Right atrium auricular region (tissue), 2 donors: ENCODE measurements at regions not wholly inside any gene's neighbourhood (a gene's known extent, or its start where the extent isn't known, plus 50 kb on each side); places are given as distances from the start of the nearest gene placed in this dataset.

Experiments
- DNase-seq: peaks from one replicate; pipeline ENCODE4 v3.0.0-alpha.2; 2019; ENCODE audit warnings: low spot score
- H3K27ac ChIP-seq, 2 donors: fragments of 200-600 bp; sonication (generic); 1 replicate in 1 of 2; 2 replicates in 1 of 2; pipeline ENCODE4 v1.5.1; 2016 to 2019
- H3K27me3 ChIP-seq, 2 donors: fragments of 200-600 bp; sonication (generic); one replicate each; pipeline versions ENCODE4 v1.5.1 to v1.6.0; 2017 to 2019
- H3K36me3 ChIP-seq: fragments of 200-600 bp; sonication (generic); one replicate; pipeline ENCODE4 v1.5.1; 2016
- H3K4me1 ChIP-seq, 2 donors: fragments of 200-600 bp; sonication (generic); one replicate each; pipeline versions ENCODE4 v1.5.1 to v1.6.0; 2017 to 2019
- H3K4me3 ChIP-seq, 2 donors: fragments of 200-600 bp; sonication (generic); 1 replicate in 1 of 2; 2 replicates in 1 of 2; pipeline ENCODE4 v1.5.1; 2017 to 2019; ENCODE audit warnings: mild to moderate bottlenecking in 1 of 2, moderate library complexity in 1 of 2
- H3K9me3 ChIP-seq, 2 donors: fragments of 200-600 bp; sonication (generic); one replicate each; pipeline ENCODE4 v1.5.1; 2019
- TF ChIP-seq, protein P1 (sequence below), 2 donors: fragments of 200-600 bp; sonication (generic); IDR thresholded peaks; one replicate each; pipeline ENCODE4 v1.5.1; 2019; ENCODE audit warnings: antibody characterized with exemption in 2 of 2

DNA sequence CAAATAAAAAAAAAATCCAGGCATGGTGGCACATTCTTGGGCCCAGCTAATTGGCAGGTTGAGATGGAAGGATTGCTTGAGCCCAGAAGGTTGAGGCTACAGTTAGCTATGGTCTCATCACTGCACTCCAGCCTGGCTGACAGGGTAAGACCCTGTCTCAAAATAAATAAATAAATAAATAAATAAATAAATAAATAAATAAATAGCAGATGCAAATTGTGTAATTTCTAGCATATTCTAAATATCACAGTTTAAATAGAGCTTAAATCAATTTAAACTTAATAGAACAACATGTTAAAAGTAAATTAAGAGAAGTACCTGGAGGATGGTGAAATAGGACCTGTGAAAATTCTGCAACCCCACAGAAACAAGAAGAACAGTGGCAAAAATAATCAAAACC lies 290.5 kb downstream of the TFEC start:
- no peaks in the 10 kb centered on the region for H3K36me3 ChIP-seq
- H3K9me3 ChIP-seq, result no peaks in the 10 kb centered on the region
- TF ChIP-seq, protein P1, sequence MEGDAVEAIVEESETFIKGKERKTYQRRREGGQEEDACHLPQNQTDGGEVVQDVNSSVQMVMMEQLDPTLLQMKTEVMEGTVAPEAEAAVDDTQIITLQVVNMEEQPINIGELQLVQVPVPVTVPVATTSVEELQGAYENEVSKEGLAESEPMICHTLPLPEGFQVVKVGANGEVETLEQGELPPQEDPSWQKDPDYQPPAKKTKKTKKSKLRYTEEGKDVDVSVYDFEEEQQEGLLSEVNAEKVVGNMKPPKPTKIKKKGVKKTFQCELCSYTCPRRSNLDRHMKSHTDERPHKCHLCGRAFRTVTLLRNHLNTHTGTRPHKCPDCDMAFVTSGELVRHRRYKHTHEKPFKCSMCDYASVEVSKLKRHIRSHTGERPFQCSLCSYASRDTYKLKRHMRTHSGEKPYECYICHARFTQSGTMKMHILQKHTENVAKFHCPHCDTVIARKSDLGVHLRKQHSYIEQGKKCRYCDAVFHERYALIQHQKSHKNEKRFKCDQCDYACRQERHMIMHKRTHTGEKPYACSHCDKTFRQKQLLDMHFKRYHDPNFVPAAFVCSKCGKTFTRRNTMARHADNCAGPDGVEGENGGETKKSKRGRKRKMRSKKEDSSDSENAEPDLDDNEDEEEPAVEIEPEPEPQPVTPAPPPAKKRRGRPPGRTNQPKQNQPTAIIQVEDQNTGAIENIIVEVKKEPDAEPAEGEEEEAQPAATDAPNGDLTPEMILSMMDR (IDR thresholded peaks at IDR 0.05), result no peak
- DNase-seq, result no peak
- H3K27me3 ChIP-seq, result no peaks in the 10 kb centered on the region
- no peak overlapping the region for H3K4me3 ChIP-seq
- no peaks in the 10 kb centered on the region for H3K4me1 ChIP-seq
- no peak overlapping the region for H3K27ac ChIP-seq

DNA sequence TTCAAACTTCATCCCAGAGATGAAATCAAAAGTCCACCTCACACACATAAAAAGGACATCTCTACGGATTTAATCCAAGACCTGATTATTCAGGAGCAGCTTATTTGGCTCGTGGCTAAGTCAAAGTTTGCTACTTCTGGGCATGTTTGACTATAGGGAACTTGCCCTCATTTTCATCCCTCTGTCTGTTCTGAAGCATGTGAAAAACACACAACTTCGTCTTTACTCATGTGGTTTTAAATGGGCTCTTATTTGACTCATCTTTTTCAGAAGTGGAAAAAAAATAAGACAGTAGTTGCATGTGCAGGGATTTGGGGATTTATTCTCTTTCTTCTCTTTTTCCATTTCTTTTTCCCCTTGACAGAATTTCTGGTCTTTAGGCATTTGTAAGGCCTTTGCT lies 295.9 kb downstream of the TFEC start:
- Histone ChIP-seq H3K36me3 (no peaks in the 10 kb centered on the region), H3K27ac (no peak overlapping the region), H3K9me3 (no peaks in the 10 kb centered on the region), H3K4me1 (no peaks in the 10 kb centered on the region), H3K4me3 (no peak overlapping the region), H3K27me3 (no peaks in the 10 kb centered on the region)
- TF ChIP-seq, protein P1 (IDR thresholded peaks at IDR 0.05), result no peak
- no peak for DNase-seq

DNA sequence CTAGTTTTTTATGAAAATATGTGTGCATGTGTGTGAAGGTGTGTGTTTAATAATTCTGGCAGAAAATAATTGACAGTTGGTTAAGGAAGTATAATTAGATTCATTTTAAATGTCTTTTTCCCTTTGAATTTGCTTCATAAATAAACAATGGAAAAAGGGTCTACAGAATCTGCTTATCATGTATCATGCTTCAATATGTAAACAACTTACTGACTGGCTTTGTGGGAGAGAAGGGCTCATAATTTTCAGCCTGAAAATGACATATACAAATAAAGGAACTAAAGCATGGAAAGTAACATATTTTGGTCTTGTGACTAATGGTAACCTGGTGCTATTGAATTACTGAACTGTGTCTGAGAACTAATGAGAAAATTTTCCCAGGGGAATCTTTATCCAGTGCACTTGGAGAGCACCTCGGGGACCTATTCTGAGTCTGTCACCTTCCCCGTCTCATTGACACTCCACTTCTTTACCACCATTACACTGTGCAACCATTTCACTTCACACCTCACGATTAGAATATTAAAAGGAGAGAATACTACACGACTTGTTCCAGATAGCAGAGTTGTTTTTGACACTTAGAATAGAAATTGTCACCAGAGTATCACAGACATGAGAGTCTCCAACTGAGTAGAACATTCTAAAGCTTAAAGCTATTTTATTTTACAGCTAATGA lies 298.6 kb downstream of the TFEC start:
- no peaks in the 10 kb centered on the region for H3K9me3 ChIP-seq
- DNase-seq, result no peak
- peak overlapping the region in 1 of 2 donors; percentile 72 for H3K27ac ChIP-seq
- H3K4me1 ChIP-seq, result no peaks in the 10 kb centered on the region
- no peaks in the 10 kb centered on the region for H3K27me3 ChIP-seq
- TF ChIP-seq, protein P1 (IDR thresholded peaks at IDR 0.05), result no peak
- no peak overlapping the region for H3K4me3 ChIP-seq
- H3K36me3 ChIP-seq, result no peaks in the 10 kb centered on the region

DNA sequence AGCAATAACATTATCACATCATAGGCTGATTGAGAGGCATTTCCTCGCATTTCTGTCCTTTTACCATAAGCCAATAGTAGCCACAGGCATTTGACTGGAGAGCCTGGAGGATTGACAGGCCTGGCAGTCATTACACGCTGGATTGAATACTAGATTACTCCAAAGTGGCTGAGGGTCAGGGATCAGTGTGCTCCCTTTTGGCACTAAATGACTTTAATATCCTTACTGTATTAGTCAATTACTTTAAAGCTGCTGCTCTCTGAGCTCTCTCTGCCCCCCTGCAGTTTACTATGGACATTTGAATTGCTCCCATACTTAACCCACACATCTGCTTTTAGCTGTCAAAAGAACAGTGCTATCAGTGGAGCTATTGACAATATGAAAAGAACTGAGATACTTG lies 302.0 kb downstream of the TFEC start:
- no peak for DNase-seq
- Histone ChIP-seq H3K27ac (no peak overlapping the region), H3K4me3 (no peak overlapping the region), H3K27me3 (no peaks in the 10 kb centered on the region), H3K9me3 (no peaks in the 10 kb centered on the region), H3K4me1 (no peaks in the 10 kb centered on the region), H3K36me3 (no peaks in the 10 kb centered on the region)
- TF ChIP-seq, protein P1 (IDR thresholded peaks at IDR 0.05), result no peak

DNA sequence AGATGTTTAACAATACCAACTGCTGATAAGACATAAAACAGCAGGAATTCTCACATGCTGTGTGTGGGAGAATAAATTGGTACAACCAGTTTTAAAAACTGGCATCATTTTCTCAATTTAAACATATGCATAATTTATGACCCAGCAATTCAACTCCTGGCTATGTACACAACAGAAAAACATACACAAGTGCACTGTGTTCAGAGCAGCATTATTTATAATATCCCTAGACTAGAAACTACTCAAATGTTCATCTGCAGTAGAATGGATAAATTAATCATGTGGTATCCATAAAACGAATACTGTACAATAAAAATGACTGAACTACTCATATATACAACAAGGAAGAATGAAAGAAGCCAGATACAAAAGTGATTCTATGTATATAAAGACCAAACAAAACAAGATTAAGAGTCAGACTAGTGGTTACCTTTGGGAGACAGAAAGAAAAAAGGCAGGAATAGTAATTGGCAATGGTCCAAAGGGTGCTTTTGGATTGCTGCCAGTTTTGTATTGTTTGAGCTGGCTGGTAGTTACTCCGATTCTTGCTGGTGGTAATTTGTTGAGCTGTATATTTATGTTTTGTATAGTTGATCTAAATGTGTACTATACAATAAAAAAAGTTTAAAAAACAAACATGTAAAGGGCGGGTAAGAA lies 306.0 kb downstream of the TFEC start:
- no peaks in the 10 kb centered on the region for H3K36me3 ChIP-seq
- H3K27ac ChIP-seq, result no peak overlapping the region
- H3K27me3 ChIP-seq, result no peaks in the 10 kb centered on the region
- TF ChIP-seq, protein P1 (IDR thresholded peaks at IDR 0.05), result no peak
- no peaks in the 10 kb centered on the region for H3K4me1 ChIP-seq
- no peaks in the 10 kb centered on the region for H3K9me3 ChIP-seq
- DNase-seq, result no peak
- no peak overlapping the region for H3K4me3 ChIP-seq
